ENCODE measurements at regions not wholly inside any gene's neighbourhood (a gene's known extent, or its start where the extent isn't known, plus 50 kb on each side); places are given as distances from the start of the nearest gene placed in this dataset.

GRCh38 chr9:88923653-88924288, 67.5 kb upstream of the S1PR3 start:
- no peak for TF ChIP-seq POLR2AphosphoS5 (IDR thresholded peaks at IDR 0.05)
- no peak for DNase-seq
- Histone ChIP-seq H3K27ac (no peak overlapping the region), H3K4me3 (no peak overlapping the region), H3K4me1 (peaks cover 0 to 9% (median 0%) of the 10 kb centered on the region in 4 donors), H3K9me3 (no peaks in the 10 kb centered on the region), H3K36me3 (no peaks in the 10 kb centered on the region), H3K27me3 (no peaks in the 10 kb centered on the region)
- WGBS, 2 donors: 58 to 76% methylated on average over 14 of the region's 14 CpGs
- intact Hi-C loops (cut with DNase I): no loop called here

- Histone ChIP-seq H3K4me3 (no peak overlapping the region), H3K4me1 (peaks cover 0 to 9% (median 0%) of the 10 kb centered on the region in 4 donors), H3K36me3 (no peaks in the 10 kb centered on the region), H3K27ac (no peak overlapping the region), H3K9me3 (no peaks in the 10 kb centered on the region), H3K27me3 (no peaks in the 10 kb centered on the region)
- WGBS, 2 donors: 71 to 81% methylated on average over 5 of the region's 5 CpGs
- intact Hi-C loops (cut with DNase I): no loop called here
- no peak for TF ChIP-seq CTCF (IDR thresholded peaks at IDR 0.05)
- TF ChIP-seq EP300 (IDR thresholded peaks at IDR 0.05): no peak
- no peak for TF ChIP-seq POLR2AphosphoS5 (IDR thresholded peaks at IDR 0.05)
- no peak for TF ChIP-seq POLR2A (IDR thresholded peaks at IDR 0.05)
- DNase-seq: no peak
Measured at GRCh38 chr9:88925481-88925880, 65.8 kb upstream of the S1PR3 start.

- Histone ChIP-seq H3K4me3 (no peak overlapping the region), H3K27ac (no peak overlapping the region), H3K27me3 (no peaks in the 10 kb centered on the region), H3K36me3 (no peaks in the 10 kb centered on the region), H3K4me1 (peaks cover 0 to 9% (median 0%) of the 10 kb centered on the region in 4 donors), H3K9me3 (no peaks in the 10 kb centered on the region)
- 83 to 85% methylated on average over 5 of the region's 5 CpGs for WGBS, 2 donors
- no peak for DNase-seq
- TF ChIP-seq POLR2A (IDR thresholded peaks at IDR 0.05): no peak
- TF ChIP-seq EP300 (IDR thresholded peaks at IDR 0.05): no peak
- no peak for TF ChIP-seq POLR2AphosphoS5 (IDR thresholded peaks at IDR 0.05)
- TF ChIP-seq CTCF (IDR thresholded peaks at IDR 0.05): no peak
- intact Hi-C loops (cut with DNase I): no loop called here
Measured at GRCh38 chr9:88926781-88927505, 64.3 kb upstream of the S1PR3 start.

DNA sequence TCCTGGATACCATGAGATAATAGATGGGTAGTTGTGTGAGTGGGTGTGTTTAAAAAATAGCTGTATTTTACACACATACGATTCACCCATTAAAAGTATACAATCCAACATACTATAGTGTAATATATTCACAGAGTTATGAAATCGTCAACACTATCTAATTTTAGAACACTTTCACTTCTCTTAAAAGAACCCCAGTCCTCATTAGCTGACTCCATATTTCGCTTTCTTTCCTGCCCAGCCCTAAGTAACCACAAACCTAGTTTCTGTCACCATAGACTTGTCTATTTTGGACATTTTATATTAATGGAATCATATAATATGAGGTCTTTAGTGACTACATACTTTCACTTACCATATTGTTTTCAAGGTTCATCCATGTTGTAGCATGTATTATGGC, 63.8 kb upstream of the S1PR3 start:
- Histone ChIP-seq H3K9me3 (no peaks in the 10 kb centered on the region), H3K4me1 (peaks cover 0 to 9% (median 0%) of the 10 kb centered on the region in 4 donors), H3K36me3 (no peaks in the 10 kb centered on the region), H3K27ac (no peak overlapping the region), H3K4me3 (no peak overlapping the region), H3K27me3 (no peaks in the 10 kb centered on the region)
- TF ChIP-seq EP300 (IDR thresholded peaks at IDR 0.05) (no peak), CTCF (IDR thresholded peaks at IDR 0.05) (no peak), POLR2AphosphoS5 (IDR thresholded peaks at IDR 0.05) (no peak), POLR2A (IDR thresholded peaks at IDR 0.05) (no peak)
- intact Hi-C loops (cut with DNase I): no loop called here
- WGBS, 2 donors: 53 to 58% methylated on average over 3 of the region's 3 CpGs
- DNase-seq: no peak

DNA sequence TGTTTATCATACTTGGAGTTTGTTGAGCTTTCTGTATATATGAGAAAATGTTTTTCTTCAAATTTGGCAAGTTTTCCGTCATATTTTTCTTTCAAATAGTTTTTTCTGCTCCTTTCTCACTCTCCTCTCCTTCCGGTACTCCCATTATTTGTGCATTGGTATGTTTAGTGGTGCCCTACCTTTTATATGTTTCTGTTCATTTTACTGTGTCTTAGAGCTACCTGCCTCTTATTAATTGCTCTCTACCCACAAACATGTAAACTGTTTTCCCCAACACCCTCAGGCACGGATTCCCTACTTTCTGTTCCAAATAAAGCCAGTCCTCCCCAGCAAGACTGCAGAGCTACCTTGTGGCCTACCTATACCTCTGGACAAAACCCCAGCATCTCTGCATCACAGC, 60.6 kb upstream of the S1PR3 start:
- Histone ChIP-seq H3K9me3 (no peaks in the 10 kb centered on the region), H3K27ac (no peak overlapping the region), H3K4me3 (no peak overlapping the region), H3K4me1 (peaks cover 0 to 9% (median 0%) of the 10 kb centered on the region in 4 donors), H3K27me3 (no peaks in the 10 kb centered on the region), H3K36me3 (no peaks in the 10 kb centered on the region)
- intact Hi-C loops (cut with DNase I): no loop called here
- 71 to 91% methylated on average over 3 of the region's 3 CpGs for WGBS, 2 donors
- no peak for DNase-seq
- TF ChIP-seq POLR2A (IDR thresholded peaks at IDR 0.05): no peak
- TF ChIP-seq POLR2AphosphoS5 (IDR thresholded peaks at IDR 0.05): no peak
- TF ChIP-seq CTCF (IDR thresholded peaks at IDR 0.05): no peak
- no peak for TF ChIP-seq EP300 (IDR thresholded peaks at IDR 0.05)
